IMR-90 (cell line): ENCODE measurements at regions not wholly inside any gene's neighbourhood (a gene's known extent, or its start where the extent isn't known, plus 50 kb on each side); places are given as distances from the start of the nearest gene placed in this dataset.

Experiments used
- ATAC-seq: fragments of 200-7000 bp; cut with Tn5 transposase; 2 replicates; pipeline ENCODE4 v1.9.1; 2020; ENCODE audit warnings: low read depth, mild to moderate bottlenecking, moderate library complexity
- BruUV-seq: library from RNA; stranded (reverse); fragments of 400-500 nt; replicated peaks from 2 replicates; lab custom pipeline; 2021; lab: Mats Ljungman, UMichigan
- CTCF ChIA-PET: fragments of 300-600 bp; formaldehyde crosslinking; extraction: SDS; loops from one replicate; lab custom pipeline; 2021; ENCODE audit warnings: antibody characterized with exemption; lab: Yijun Ruan, JAX
- POLR2A ChIA-PET: fragments of 300-600 bp; sonication (Branson Sonifier 250); formaldehyde crosslinking; loops from one replicate; lab custom pipeline; 2022; ENCODE audit warnings: antibody characterized with exemption; ENCODE audit not compliant: unreplicated experiment; lab: Charles Lee
- DNase-seq: peaks from one replicate; pipeline ENCODE4 v3.0.0; 2013
- H2AFZ ChIP-seq: replicated peaks from 2 replicates; pipeline ENCODE3; 2013; ENCODE audit warnings: low read length, mild to moderate bottlenecking; ENCODE audit not compliant: poor library complexity
- H2AK5ac ChIP-seq: 2 replicates; pipeline ENCODE4 v1.6.1; 2013; ENCODE audit warnings: low read depth, low read length, inconsistent platforms
- H2AK9ac ChIP-seq: replicated peaks from 2 replicates; pipeline ENCODE3; 2013; ENCODE audit warnings: mild to moderate bottlenecking, low read depth, low read length, moderate library complexity; ENCODE audit not compliant: poor library complexity
- H2BK120ac ChIP-seq: 2 replicates; pipeline ENCODE4 v1.6.1; 2013; ENCODE audit warnings: low read depth, low read length, inconsistent platforms
- H2BK15ac ChIP-seq: 3 replicates; pipeline ENCODE4 v1.6.1; 2013; ENCODE audit warnings: low read depth, low read length, inconsistent platforms
- H2BK20ac ChIP-seq: 2 replicates; pipeline ENCODE4 v1.6.1; 2013; ENCODE audit warnings: low read depth, mild to moderate bottlenecking, inconsistent platforms, low read length, moderate library complexity
- H2BK5ac ChIP-seq: 2 replicates; pipeline ENCODE4 v1.6.1; 2013; ENCODE audit warnings: mild to moderate bottlenecking, low read depth, low read length, inconsistent platforms; ENCODE audit not compliant: poor library complexity, severe bottlenecking
- H3K14ac ChIP-seq: replicated peaks from 2 replicates; pipeline ENCODE4 v1.6.1; 2013; ENCODE audit warnings: low read depth, low read length, inconsistent platforms
- H3K18ac ChIP-seq: 2 replicates; pipeline ENCODE4 v1.6.1; 2013; ENCODE audit warnings: low read depth, low read length, control low read depth
- H3K23ac ChIP-seq: 2 replicates; pipeline ENCODE4 v1.6.1; 2013; ENCODE audit warnings: low read depth, low read length, inconsistent platforms
- H3K27ac ChIP-seq: 2 replicates; pipeline ENCODE4 v1.5.1; 2013; ENCODE audit warnings: mild to moderate bottlenecking, control low read depth, low read length; ENCODE audit not compliant: insufficient read depth
- H3K27me3 ChIP-seq: 2 replicates; pipeline ENCODE4 v1.6.1; 2013; ENCODE audit warnings: low read length; ENCODE audit not compliant: control insufficient read depth, insufficient read depth
- H3K36me3 ChIP-seq: 2 replicates; pipeline ENCODE4 v1.6.1; 2013; ENCODE audit warnings: low read length, mixed read lengths; ENCODE audit not compliant: control insufficient read depth, insufficient read depth
- H3K4ac ChIP-seq: 2 replicates; pipeline ENCODE4 v1.6.1; 2013; ENCODE audit warnings: low read depth, low read length, inconsistent platforms
- H3K4me1 ChIP-seq: 2 replicates; pipeline ENCODE4 v1.6.1; 2013; ENCODE audit warnings: low read length, mixed read lengths; ENCODE audit not compliant: control insufficient read depth, insufficient read depth
- H3K4me2 ChIP-seq: 2 replicates; pipeline ENCODE4 v1.6.1; 2013; ENCODE audit warnings: low read depth, mild to moderate bottlenecking, control low read depth, low read length, moderate library complexity
- H3K4me3 ChIP-seq: 2 replicates; pipeline ENCODE4 v1.5.1; 2013; ENCODE audit warnings: low read depth, mild to moderate bottlenecking, control low read depth, low read length, moderate library complexity; ENCODE audit not compliant: insufficient read depth
- H3K56ac ChIP-seq: 2 replicates; pipeline ENCODE4 v1.6.1; 2013; ENCODE audit warnings: low read length, inconsistent platforms; ENCODE audit not compliant: insufficient read depth; ENCODE audit errors: extremely low read depth
- H3K79me1 ChIP-seq, 2 experiments: 2 replicates each; pipeline ENCODE4 v1.6.1; 2013; ENCODE audit warnings: low read length in 2 of 2, inconsistent platforms in 1 of 2, low read depth in 1 of 2
- H3K9ac ChIP-seq: 2 replicates; pipeline ENCODE4 v1.6.1; 2013; ENCODE audit warnings: low read depth, low read length, control low read depth
- H3K9me1 ChIP-seq: 2 replicates; pipeline ENCODE4 v1.6.1; 2013; ENCODE audit warnings: low read length, inconsistent platforms; ENCODE audit not compliant: insufficient read depth
- H3K9me3 ChIP-seq: 2 replicates; pipeline ENCODE4 v1.6.1; 2013; ENCODE audit warnings: low read length; ENCODE audit not compliant: control insufficient read depth, insufficient read depth
- H4K20me1 ChIP-seq: 2 replicates; pipeline ENCODE4 v1.6.1; 2013; ENCODE audit warnings: low read length, inconsistent platforms; ENCODE audit not compliant: insufficient read depth
- H4K5ac ChIP-seq: 2 replicates; pipeline ENCODE4 v1.6.1; 2013; ENCODE audit warnings: mild to moderate bottlenecking, low read depth, low read length, control low read depth
- H4K8ac ChIP-seq, 2 experiments: 2 replicates each; pipeline ENCODE4 v1.6.1; 2013; ENCODE audit warnings: low read depth in 2 of 2, low read length in 2 of 2, control low read depth in 1 of 2, inconsistent platforms in 1 of 2
- H4K91ac ChIP-seq: 2 replicates; pipeline ENCODE4 v1.6.1; 2013; ENCODE audit warnings: low read depth, low read length, inconsistent platforms; ENCODE audit not compliant: insufficient read depth
- BHLHE40 ChIP-seq: fragments of 150-350 bp; IDR thresholded peaks from 2 replicates; pipeline ENCODE4 v1.6.1; 2016; ENCODE audit warnings: mild to moderate bottlenecking, low read depth, low read length
- CEBPB ChIP-seq: IDR thresholded peaks from 2 replicates; pipeline ENCODE4 v1.6.1; 2012; ENCODE audit warnings: low read depth, low read length, improper control_type of control experiment
- CHD1 ChIP-seq: IDR thresholded peaks from 2 replicates; pipeline ENCODE4 v1.6.1; 2012; ENCODE audit warnings: low read depth, low read length, improper control_type of control experiment
- FOS ChIP-seq: fragments of 150-350 bp; IDR thresholded peaks from 2 replicates; pipeline ENCODE4 v1.6.1; 2016; ENCODE audit warnings: low read depth, low read length
- MAFK ChIP-seq: IDR thresholded peaks from 2 replicates; pipeline ENCODE4 v1.6.1; 2012; ENCODE audit warnings: low read depth, low read length, improper control_type of control experiment
- MAZ ChIP-seq: IDR thresholded peaks from 2 replicates; pipeline ENCODE4 v1.6.1; 2012; ENCODE audit warnings: low read depth, mild to moderate bottlenecking, low read length, improper control_type of control experiment, moderate library complexity, borderline replicate concordance
- MXI1 ChIP-seq: IDR thresholded peaks from 2 replicates; pipeline ENCODE4 v1.6.1; 2012; ENCODE audit warnings: low read depth, mild to moderate bottlenecking, low read length, moderate library complexity, borderline replicate concordance
- NFE2L2 ChIP-seq: fragments of 150-350 bp; IDR thresholded peaks from 2 replicates; pipeline ENCODE4 v1.6.1; 2016; ENCODE audit warnings: low read depth, mild to moderate bottlenecking, low read length
- POLR2A ChIP-seq: IDR thresholded peaks from 2 replicates; pipeline ENCODE4 v1.6.1; 2012; ENCODE audit warnings: mild to moderate bottlenecking, low read depth, low read length
- RAD21 ChIP-seq: IDR thresholded peaks from 2 replicates; pipeline ENCODE4 v1.6.1; 2012; ENCODE audit warnings: low read length, improper control_type of control experiment
- RCOR1 ChIP-seq: IDR thresholded peaks from 2 replicates; pipeline ENCODE4 v1.6.1; 2012; ENCODE audit warnings: mild to moderate bottlenecking, low read length, improper control_type of control experiment; ENCODE audit not compliant: insufficient replicate concordance
- RFX5 ChIP-seq: IDR thresholded peaks from 2 replicates; pipeline ENCODE4 v1.8.0; 2012; ENCODE audit warnings: low read depth, mild to moderate bottlenecking, low read length, moderate library complexity
- SMC3 ChIP-seq: fragments of 150-350 bp; IDR thresholded peaks from 2 replicates; pipeline ENCODE4 v1.6.1; 2016; ENCODE audit warnings: low read depth, mild to moderate bottlenecking, antibody characterized with exemption, low read length, moderate library complexity
- USF2 ChIP-seq: fragments of 150-350 bp; IDR thresholded peaks from 2 replicates; pipeline ENCODE4 v1.6.1; 2017; ENCODE audit warnings: mild to moderate bottlenecking, antibody characterized with exemption, low read length, low read depth
- WGBS, 2 experiments: methylation state at CpG; one replicate each; pipeline versions ENCODE4 v1.1.5 to v1.1.7; 2013; ENCODE audit warnings: missing lambda C conversion rate in 2 of 2; ENCODE audit not compliant: insufficient read length in 1 of 2; ENCODE audit errors: extremely low coverage in 2 of 2; 5-methylcytosine and 5-hydroxymethylcytosine counted together
- dilution Hi-C: fragments of 300-500 bp; cut with HindIII; formaldehyde crosslinking; loops from one replicate; pipeline ENCODE4 v1.14.3; 2018; ENCODE audit warnings: low sequenced_read_pairs; ENCODE audit not compliant: unreplicated experiment
- in situ Hi-C: fragments of 300-500 bp; cut with MboI; formaldehyde crosslinking; loops from 3 replicates; pipeline ENCODE4 v1.14.3; 2019; ENCODE audit warnings: low sequenced_read_pairs, inconsistent platforms, mixed read lengths
- intact Hi-C: fragments of 100-400 bp; cut with micrococcal nuclease; formaldehyde crosslinking; loops from 2 replicates; pipeline ENCODE4 v1.10.0; 2022
- TF ChIP-seq, protein P1 (sequence below): conservative IDR thresholded peaks from 2 replicates; pipeline ENCODE4 v1.5.1; 2012; ENCODE audit warnings: mild to moderate bottlenecking, low read depth, low read length, improper control_type of control experiment
- TF ChIP-seq, protein P2 (sequence below): fragments of 150-350 bp; IDR thresholded peaks from 2 replicates; pipeline ENCODE4 v1.6.1; 2016; ENCODE audit warnings: low read depth, mild to moderate bottlenecking, low read length, moderate library complexity, borderline replicate concordance

DNA sequence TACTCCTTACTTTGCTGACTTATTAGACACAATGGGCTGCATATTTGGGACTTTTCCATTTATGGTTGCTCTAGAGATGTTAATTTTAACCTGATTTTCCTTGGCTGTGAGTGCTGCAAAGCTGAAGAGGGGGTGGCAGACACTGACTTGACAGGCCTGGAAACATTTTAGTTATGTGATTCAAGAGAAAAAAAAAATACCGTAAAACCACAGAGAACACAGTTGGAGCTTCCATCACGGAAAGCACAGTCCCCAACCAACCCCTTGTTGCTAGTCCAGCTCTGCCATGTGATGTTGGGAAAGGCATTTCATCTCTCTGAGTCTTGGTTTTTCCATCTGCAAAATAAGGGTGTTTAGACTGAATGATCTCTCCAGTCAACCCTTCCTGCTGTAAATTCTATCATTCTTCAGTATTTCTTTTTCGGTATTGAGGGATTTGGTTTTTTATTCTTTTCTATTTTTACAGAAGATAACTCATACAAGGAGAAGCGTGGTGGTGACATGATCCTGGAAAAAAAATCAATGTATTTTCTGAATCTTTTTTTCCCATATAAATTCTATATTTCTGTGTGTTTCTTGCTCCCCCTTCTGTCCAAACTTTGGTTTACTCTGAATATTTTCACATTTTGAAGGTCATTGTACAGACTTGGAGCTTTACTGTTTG lies 246.1 kb downstream of the REEP3 start:
- no peak overlapping the region for H2AFZ ChIP-seq
- dilution Hi-C loops: no loop called here

More for the DNA sequence above, 246.1 kb downstream of the REEP3 start:
- no peak overlapping the region for H2BK5ac ChIP-seq
- no peak overlapping the region for H3K4ac ChIP-seq
- H4K5ac ChIP-seq: no peak overlapping the region
- H3K14ac ChIP-seq: no peak overlapping the region
- no peak overlapping the region for H2AK5ac ChIP-seq
- no peak overlapping the region for H2BK15ac ChIP-seq
- H3K27me3 ChIP-seq: peaks cover 9% of the 10 kb centered on the region
- H3K4me3 ChIP-seq: no peak overlapping the region
- intact Hi-C loops: loop anchor here (1.0 kb wide), 1 partner anchor 499 kb away; no protein-coding TSS in a partner anchor
- CTCF ChIA-PET: interaction anchor here (0.6 to 1.6 kb wide), 4 partner anchors 35 to 600 kb away, joined by 3 to 6 read pairs (median 3); no protein-coding TSS in a partner anchor
- no peak overlapping the region; the same call in 1 of the 2 replicates for H3K23ac ChIP-seq
- no peak overlapping the region; the same call in 1 of the 2 replicates for H3K9ac ChIP-seq
- H4K20me1 ChIP-seq: no peaks in the 10 kb centered on the region
- no peak overlapping the region for H3K56ac ChIP-seq
- no peak overlapping the region for H4K91ac ChIP-seq
- no CpG with 5 or more reads among the region's 4 CpGs for WGBS, 2 experiments
- H3K36me3 ChIP-seq: no peaks in the 10 kb centered on the region
- H2BK120ac ChIP-seq: no peak overlapping the region
- no peak overlapping the region for H4K8ac ChIP-seq
- no peak overlapping the region for H2BK20ac ChIP-seq
- ATAC-seq (peak; percentile 69), DNase-seq (peak; percentile 29)
- BruUV-seq: no TSS peak
- POLR2A ChIA-PET: no interaction called here
- no peak for TF ChIP-seq USF2
- TF ChIP-seq CHD1: no peak
- TF ChIP-seq POLR2A: no peak
- TF ChIP-seq RAD21: peak; percentile 47
- TF ChIP-seq, protein P1, sequence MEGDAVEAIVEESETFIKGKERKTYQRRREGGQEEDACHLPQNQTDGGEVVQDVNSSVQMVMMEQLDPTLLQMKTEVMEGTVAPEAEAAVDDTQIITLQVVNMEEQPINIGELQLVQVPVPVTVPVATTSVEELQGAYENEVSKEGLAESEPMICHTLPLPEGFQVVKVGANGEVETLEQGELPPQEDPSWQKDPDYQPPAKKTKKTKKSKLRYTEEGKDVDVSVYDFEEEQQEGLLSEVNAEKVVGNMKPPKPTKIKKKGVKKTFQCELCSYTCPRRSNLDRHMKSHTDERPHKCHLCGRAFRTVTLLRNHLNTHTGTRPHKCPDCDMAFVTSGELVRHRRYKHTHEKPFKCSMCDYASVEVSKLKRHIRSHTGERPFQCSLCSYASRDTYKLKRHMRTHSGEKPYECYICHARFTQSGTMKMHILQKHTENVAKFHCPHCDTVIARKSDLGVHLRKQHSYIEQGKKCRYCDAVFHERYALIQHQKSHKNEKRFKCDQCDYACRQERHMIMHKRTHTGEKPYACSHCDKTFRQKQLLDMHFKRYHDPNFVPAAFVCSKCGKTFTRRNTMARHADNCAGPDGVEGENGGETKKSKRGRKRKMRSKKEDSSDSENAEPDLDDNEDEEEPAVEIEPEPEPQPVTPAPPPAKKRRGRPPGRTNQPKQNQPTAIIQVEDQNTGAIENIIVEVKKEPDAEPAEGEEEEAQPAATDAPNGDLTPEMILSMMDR: peak; percentile 55
- no peak for TF ChIP-seq BHLHE40
- no peak for TF ChIP-seq RFX5
- TF ChIP-seq SMC3: peak; percentile 54; the same call in 1 of the 2 replicates
- no peak for TF ChIP-seq FOS
- TF ChIP-seq, protein P2, sequence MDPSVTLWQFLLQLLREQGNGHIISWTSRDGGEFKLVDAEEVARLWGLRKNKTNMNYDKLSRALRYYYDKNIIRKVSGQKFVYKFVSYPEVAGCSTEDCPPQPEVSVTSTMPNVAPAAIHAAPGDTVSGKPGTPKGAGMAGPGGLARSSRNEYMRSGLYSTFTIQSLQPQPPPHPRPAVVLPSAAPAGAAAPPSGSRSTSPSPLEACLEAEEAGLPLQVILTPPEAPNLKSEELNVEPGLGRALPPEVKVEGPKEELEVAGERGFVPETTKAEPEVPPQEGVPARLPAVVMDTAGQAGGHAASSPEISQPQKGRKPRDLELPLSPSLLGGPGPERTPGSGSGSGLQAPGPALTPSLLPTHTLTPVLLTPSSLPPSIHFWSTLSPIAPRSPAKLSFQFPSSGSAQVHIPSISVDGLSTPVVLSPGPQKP: no peak
- TF ChIP-seq NFE2L2: no peak
- TF ChIP-seq MAFK: no peak
- TF ChIP-seq CEBPB: no peak
- no peak for TF ChIP-seq RCOR1
- no peak for TF ChIP-seq MAZ
- TF ChIP-seq MXI1: no peak
- no peak overlapping the region for H2AK9ac ChIP-seq
- H3K79me1 ChIP-seq: no peaks in the 10 kb centered on the region
- H3K27ac ChIP-seq: no peak overlapping the region
- H3K4me1 ChIP-seq: peaks cover 4% of the 10 kb centered on the region; the same call in 1 of the 2 replicates
- H3K4me2 ChIP-seq: no peak overlapping the region
- no peaks in the 10 kb centered on the region for H3K9me3 ChIP-seq
- H3K9me1 ChIP-seq: no peaks in the 10 kb centered on the region
- no peak overlapping the region for H3K18ac ChIP-seq
- in situ Hi-C loops: no loop called here
